HepG2 (cell line): ENCODE measurements at regions not wholly inside any gene's neighbourhood (a gene's known extent, or its start where the extent isn't known, plus 50 kb on each side); places are given as distances from the start of the nearest gene placed in this dataset.

Experiments used
- ATAC-seq: fragments of 200-7000 bp; cut with Tn5 transposase; 3 replicates; pipeline ENCODE4 v1.9.1; 2020; ENCODE audit warnings: mild to moderate bottlenecking, moderate library complexity
- BruUV-seq: library from RNA; stranded (reverse); fragments of 400-500 nt; replicated peaks from 2 replicates; lab custom pipeline; 2021; lab: Mats Ljungman, UMichigan
- CTCF ChIA-PET: fragments of 300-600 bp; formaldehyde crosslinking; extraction: SDS; loops from one replicate; lab custom pipeline; 2021; ENCODE audit warnings: low total read pairs, inconsistent platforms, low intra/inter-chr PET ratio; lab: Yijun Ruan, JAX
- POLR2A ChIA-PET: fragments of 350-600 bp; sonication (Branson Sonifier 250); formaldehyde crosslinking; loops from one replicate; lab custom pipeline; 2020; ENCODE audit warnings: antibody characterized with exemption, inconsistent platforms; lab: Yijun Ruan, JAX
- DNase-seq: peaks from one replicate; pipeline ENCODE4 v3.0.0-alpha.2; 2015; ENCODE audit warnings: low spot score
- FAIRE-seq: peaks from 3 replicates; lab custom pipeline; 2011; peaks lifted over from hg19 to GRCh38; lab: Jason Lieb, UNC
- H2AFZ ChIP-seq: one replicate; pipeline ENCODE4 v1.6.1; 2011; ENCODE audit warnings: low read length, inconsistent platforms
- H3K27ac ChIP-seq: fragments of 300-600 bp; 3 replicates; pipeline ENCODE4 v1.8.0; 2011; ENCODE audit warnings: mixed run types, mild to moderate bottlenecking, mixed read lengths, low read length, inconsistent platforms; ENCODE audit not compliant: insufficient read depth; ENCODE audit errors: extremely low read length
- H3K27me3 ChIP-seq, 2 experiments: fragments of 200-600 bp in 1 of 2; 2 replicates in 1 of 2; 3 replicates in 1 of 2; pipeline versions ENCODE4 v1.6.0 to v1.8.0; 2011; ENCODE audit warnings: low read length in 2 of 2, mild to moderate bottlenecking in 2 of 2, moderate library complexity in 2 of 2, inconsistent platforms in 1 of 2; ENCODE audit not compliant: insufficient read depth in 2 of 2, control insufficient read depth in 1 of 2
- H3K36me3 ChIP-seq, 2 experiments: fragments of 200-600 bp in 1 of 2; replicated peaks in 1 of 2; 2 replicates in 1 of 2; 3 replicates in 1 of 2; pipeline versions ENCODE4 v1.5.1 to v1.8.0; 2011; ENCODE audit warnings: low read length in 2 of 2, inconsistent platforms in 1 of 2; ENCODE audit not compliant: insufficient read depth in 2 of 2, control insufficient read depth in 1 of 2
- H3K4me1 ChIP-seq: 2 replicates; pipeline ENCODE4 v1.5.1; 2012; ENCODE audit warnings: low read length, inconsistent platforms; ENCODE audit not compliant: insufficient read depth
- H3K4me2 ChIP-seq: 2 replicates; pipeline ENCODE4 v1.6.0; 2011; ENCODE audit warnings: low read depth, low read length, inconsistent platforms
- H3K4me3 ChIP-seq, 3 experiments: fragments of 200-600 bp in 1 of 3; sonication (generic), shearing (Covaris generic) in 1 of 3; replicated peaks in 1 of 3; 2 replicates each; pipeline ENCODE4 v1.5.1; 2011 to 2016; ENCODE audit warnings: low read length in 3 of 3, inconsistent platforms in 2 of 3, low read depth in 2 of 3, mild to moderate bottlenecking in 2 of 3, control low read depth in 1 of 3, mixed read lengths in 1 of 3; ENCODE audit not compliant: insufficient read depth in 1 of 3
- H3K79me2 ChIP-seq: one replicate; pipeline ENCODE4 v1.6.1; 2011; ENCODE audit warnings: low read length, inconsistent platforms; ENCODE audit not compliant: insufficient read depth
- H3K9ac ChIP-seq: 2 replicates; pipeline ENCODE4 v1.6.0; 2011; ENCODE audit warnings: mild to moderate bottlenecking, low read depth, low read length, inconsistent platforms; ENCODE audit not compliant: insufficient read depth
- H3K9me3 ChIP-seq: 2 replicates; pipeline ENCODE4 v1.5.1; 2012; ENCODE audit warnings: mild to moderate bottlenecking, low read length
- H4K20me1 ChIP-seq: 2 replicates; pipeline ENCODE4 v1.6.0; 2011; ENCODE audit warnings: inconsistent platforms, mild to moderate bottlenecking, low read length, moderate library complexity; ENCODE audit not compliant: insufficient read depth
- AHDC1 ChIP-seq: sonication (generic); formaldehyde crosslinking; IDR thresholded peaks from 2 replicates; pipeline ENCODE4 v1.5.1; 2020; ENCODE audit warnings: mild to moderate bottlenecking, missing genetic modification reagents, borderline replicate concordance
- HMGXB3 ChIP-seq: sonication (generic); formaldehyde crosslinking; IDR thresholded peaks from 2 replicates; pipeline ENCODE4 v1.4.0; 2020; ENCODE audit warnings: missing genetic modification reagents, borderline replicate concordance
- KDM2A ChIP-seq: sonication (generic); formaldehyde crosslinking; IDR thresholded peaks from 2 replicates; pipeline ENCODE4 v1.4.0; 2020; ENCODE audit warnings: low read depth, missing genetic modification reagents, borderline replicate concordance
- LRRFIP1 ChIP-seq: sonication (generic); formaldehyde crosslinking; conservative IDR thresholded peaks from 2 replicates; pipeline ENCODE4 v1.4.0; 2020; ENCODE audit warnings: missing genetic modification reagents
- PLRG1 ChIP-seq: fragments of 450-650 bp; conservative IDR thresholded peaks from 2 replicates; pipeline ENCODE4 v1.6.1; 2016
- REL ChIP-seq: sonication (generic); formaldehyde crosslinking; conservative IDR thresholded peaks from 2 replicates; pipeline ENCODE4 v1.8.0; 2022; ENCODE audit warnings: mild to moderate bottlenecking, missing genetic modification reagents, moderate library complexity
- SNAI1 ChIP-seq: sonication (generic); formaldehyde crosslinking; IDR thresholded peaks from 2 replicates; pipeline ENCODE4 v1.5.0; 2020; ENCODE audit warnings: mild to moderate bottlenecking, missing genetic modification reagents, borderline replicate concordance
- TBL1XR1 ChIP-seq: fragments of 150-350 bp; IDR thresholded peaks from 2 replicates; pipeline ENCODE4 v1.6.1; 2014; ENCODE audit warnings: borderline replicate concordance, low read length; ENCODE audit not compliant: partially characterized antibody
- ZNF343 ChIP-seq: sonication (generic); formaldehyde crosslinking; IDR thresholded peaks from 2 replicates; pipeline ENCODE4 v1.4.0; 2020; ENCODE audit warnings: mild to moderate bottlenecking, missing genetic modification reagents
- ZNF749 ChIP-seq: sonication (generic); formaldehyde crosslinking; IDR thresholded peaks from 2 replicates; pipeline ENCODE4 v1.8.0; 2022; ENCODE audit warnings: mild to moderate bottlenecking, missing genetic modification reagents, moderate library complexity, borderline replicate concordance
- WGBS: methylation state at CpG from one replicate; pipeline ENCODE4 v1.1.6; 2017; ENCODE audit warnings: low lambda C conversion rate; 5-methylcytosine and 5-hydroxymethylcytosine counted together
- in situ Hi-C: cut with HindIII; loops from 2 replicates; pipeline ENCODE4 v1.10.0; 2017; ENCODE audit warnings: low pct_unique_long_range_greater_than_20kb; ENCODE audit not compliant: extremely low pct_ligation_motif_present
- intact Hi-C: fragments of 100-400 bp; cut with micrococcal nuclease; formaldehyde crosslinking; loops from one replicate; pipeline ENCODE4 v1.10.0; 2022; ENCODE audit not compliant: unreplicated experiment

- no peak for TF ChIP-seq LRRFIP1 (CRISPR knock-in tag)
- no peak for TF ChIP-seq SNAI1
- no peak for TF ChIP-seq PLRG1
- TF ChIP-seq KDM2A (CRISPR knock-in tag) = no peak
- TF ChIP-seq ZNF343 = no peak
- no peak for TF ChIP-seq ZNF749 (CRISPR knock-in tag)
- TF ChIP-seq REL = no peak
- TF ChIP-seq TBL1XR1 = no peak
- TF ChIP-seq, all 625 proteins: peak for 0
Measured at GRCh38 chrX:123807835-123808416, 51.9 kb upstream of the XIAP start (continued).

- POLR2A ChIA-PET = no interaction called here
- no peaks in the 10 kb centered on the region for H3K36me3 ChIP-seq
- H3K4me2 ChIP-seq = no peak overlapping the region
- no peaks in the 10 kb centered on the region for H3K27me3 ChIP-seq
- intact Hi-C loops = no loop called here
- no peak overlapping the region for H2AFZ ChIP-seq
- ATAC-seq (no peak), DNase-seq (no peak), FAIRE-seq (no peak)
- H3K9me3 ChIP-seq = no peaks in the 10 kb centered on the region
- H4K20me1 ChIP-seq = no peaks in the 10 kb centered on the region
- BruUV-seq = no TSS peak
- no peak overlapping the region for H3K4me3 ChIP-seq
- CTCF ChIA-PET = no interaction called here
- 99% methylated on average over 5 of the region's 5 CpGs for WGBS
- in situ Hi-C loops = no loop called here
- H3K27ac ChIP-seq = no peak overlapping the region
- H3K79me2 ChIP-seq = no peaks in the 10 kb centered on the region
- no peak overlapping the region for H3K9ac ChIP-seq
- peaks cover 8% of the 10 kb centered on the region for H3K4me1 ChIP-seq
- TF ChIP-seq AHDC1 (CRISPR knock-in tag) = no peak
- no peak for TF ChIP-seq HMGXB3
Measured at GRCh38 chrX:123809854-123810375, 49.9 kb upstream of the XIAP start.
